ENCODE measurements at regions not wholly inside any gene's neighbourhood (a gene's known extent, or its start where the extent isn't known, plus 50 kb on each side); places are given as distances from the start of the nearest gene placed in this dataset.

- TF ChIP-seq CTCF (conservative IDR thresholded peaks at IDR 0.05; ENCODE audit: low read depth, low read length) (no peak), POLR2A (IDR thresholded peaks at IDR 0.05; ENCODE audit: low read depth, low read length) (no peak), MAZ (IDR thresholded peaks at IDR 0.05; ENCODE audit: borderline replicate concordance, low read depth, low read length) (no peak), RCOR1 (IDR thresholded peaks at IDR 0.05; ENCODE audit: insufficient replicate concordance, low read length) (no peak), CHD1 (IDR thresholded peaks at IDR 0.05; ENCODE audit: low read depth, low read length) (no peak), RAD21 (IDR thresholded peaks at IDR 0.05; ENCODE audit: low read length) (no peak), FOS (IDR thresholded peaks at IDR 0.05; ENCODE audit: low read depth, low read length) (no peak), BHLHE40 (IDR thresholded peaks at IDR 0.05; ENCODE audit: low read depth, low read length) (no peak), ELK1 (IDR thresholded peaks at IDR 0.05; ENCODE audit: borderline replicate concordance, low read depth, low read length) (no peak), SMC3 (IDR thresholded peaks at IDR 0.05; ENCODE audit: low read depth, low read length) (no peak), CEBPB (IDR thresholded peaks at IDR 0.05; ENCODE audit: low read depth, low read length) (no peak)
Measured at GRCh38 chr6:126551832-126552231, 211.9 kb downstream of the CENPW start.
